H9 (cell line): ENCODE measurements at regions not wholly inside any gene's neighbourhood (a gene's known extent, or its start where the extent isn't known, plus 50 kb on each side); places are given as distances from the start of the nearest gene placed in this dataset.

ENCODE experiments used
- DNase-seq: peaks from one replicate; pipeline ENCODE4 v3.0.0-alpha.2; 2017
- H2AFZ ChIP-seq: one replicate; pipeline ENCODE4 v1.6.1; 2013; ENCODE audit warnings: mild to moderate bottlenecking, low read length, control low read depth, moderate library complexity
- H2AK5ac ChIP-seq: 2 replicates; pipeline ENCODE4 v1.6.1; 2013; ENCODE audit warnings: low read length, control low read depth, mixed read lengths; ENCODE audit not compliant: insufficient read length
- H2BK120ac ChIP-seq: one replicate; pipeline ENCODE4 v1.6.1; 2013; ENCODE audit warnings: low read depth, mild to moderate bottlenecking, low read length, control low read depth, inconsistent platforms; ENCODE audit not compliant: poor library complexity, severe bottlenecking
- H2BK12ac ChIP-seq: 2 replicates; pipeline ENCODE4 v1.6.1; 2013; ENCODE audit warnings: low read length, control low read depth, mixed read lengths, low read depth; ENCODE audit not compliant: insufficient read length
- H2BK15ac ChIP-seq: 2 replicates; pipeline ENCODE4 v1.6.1; 2013; ENCODE audit warnings: low read depth, low read length, control low read depth
- H2BK20ac ChIP-seq: one replicate; pipeline ENCODE4 v1.6.1; 2013; ENCODE audit warnings: low read depth, mild to moderate bottlenecking, low read length, control low read depth, inconsistent platforms; ENCODE audit not compliant: poor library complexity, severe bottlenecking
- H2BK5ac ChIP-seq: 2 replicates; pipeline ENCODE4 v1.6.1; 2013; ENCODE audit warnings: low read length, control low read depth, mixed read lengths; ENCODE audit not compliant: insufficient read length
- H3K14ac ChIP-seq: 2 replicates; pipeline ENCODE4 v1.6.1; 2013; ENCODE audit warnings: low read length, control low read depth; ENCODE audit not compliant: insufficient read depth
- H3K18ac ChIP-seq: 2 replicates; pipeline ENCODE4 v1.6.1; 2013; ENCODE audit warnings: low read depth, mild to moderate bottlenecking, mixed read lengths, low read length, control low read depth; ENCODE audit not compliant: insufficient read length
- H3K23ac ChIP-seq: 2 replicates; pipeline ENCODE4 v1.6.1; 2013; ENCODE audit warnings: low read length, control low read depth, mixed read lengths, low read depth; ENCODE audit not compliant: insufficient read length
- H3K23me2 ChIP-seq: 2 replicates; pipeline ENCODE4 v1.6.1; 2013; ENCODE audit warnings: low read depth, mild to moderate bottlenecking, mixed read lengths, low read length, control low read depth; ENCODE audit not compliant: insufficient read length, poor library complexity, severe bottlenecking
- H3K27ac ChIP-seq: 2 replicates; pipeline ENCODE4 v1.5.1; 2013; ENCODE audit warnings: low read length, control low read depth, mixed read lengths, low read depth; ENCODE audit not compliant: insufficient read length
- H3K27me3 ChIP-seq: 2 replicates; pipeline ENCODE4 v1.6.1; 2013; ENCODE audit warnings: low read length, control low read depth, inconsistent platforms; ENCODE audit not compliant: insufficient read depth
- H3K4ac ChIP-seq: 2 replicates; pipeline ENCODE4 v1.6.1; 2013; ENCODE audit warnings: low read depth, mild to moderate bottlenecking, control low read depth, inconsistent platforms, low read length, moderate library complexity
- H3K4me1 ChIP-seq: 2 replicates; pipeline ENCODE4 v1.6.1; 2013; ENCODE audit warnings: low read length, control low read depth, inconsistent platforms; ENCODE audit not compliant: insufficient read depth
- H3K4me2 ChIP-seq: 2 replicates; pipeline ENCODE4 v1.6.1; 2013; ENCODE audit warnings: low read length, control low read depth, mixed read lengths; ENCODE audit not compliant: insufficient read length, insufficient read depth
- H3K56ac ChIP-seq: 2 replicates; pipeline ENCODE4 v1.6.1; 2013; ENCODE audit warnings: low read depth, mild to moderate bottlenecking, mixed read lengths, low read length, control low read depth; ENCODE audit not compliant: insufficient read length
- H3K79me1 ChIP-seq: 2 replicates; pipeline ENCODE4 v1.6.1; 2013; ENCODE audit warnings: low read depth, mild to moderate bottlenecking, moderate library complexity, low read length, control low read depth, inconsistent platforms; ENCODE audit not compliant: insufficient read depth, poor library complexity, severe bottlenecking
- H3K79me2 ChIP-seq: 2 replicates; pipeline ENCODE4 v1.6.1; 2013; ENCODE audit warnings: low read length, control low read depth, inconsistent platforms; ENCODE audit not compliant: insufficient read depth
- H3K9ac ChIP-seq: 2 replicates; pipeline ENCODE4 v1.6.1; 2013; ENCODE audit warnings: low read length, control low read depth, mixed read lengths; ENCODE audit not compliant: insufficient read length; ENCODE audit errors: extremely low read depth
- H3K9me3 ChIP-seq: one replicate; pipeline ENCODE4 v1.6.1; 2013; ENCODE audit warnings: low read depth, low read length, inconsistent platforms; ENCODE audit not compliant: control insufficient read depth
- H3T11ph ChIP-seq: one replicate; pipeline ENCODE4 v1.6.1; 2013; ENCODE audit warnings: mild to moderate bottlenecking, low read length, control low read depth, inconsistent platforms
- H4K20me1 ChIP-seq: one replicate; pipeline ENCODE4 v1.6.1; 2013; ENCODE audit not compliant: control insufficient read depth, insufficient read length, insufficient read depth
- H4K5ac ChIP-seq: 2 replicates; pipeline ENCODE4 v1.6.1; 2013; ENCODE audit warnings: low read depth, mild to moderate bottlenecking, mixed read lengths, low read length, control low read depth; ENCODE audit not compliant: insufficient read length
- H4K8ac ChIP-seq: replicated peaks from 2 replicates; pipeline ENCODE4 v1.6.1; 2013; ENCODE audit warnings: low read length, control low read depth, mixed read lengths, low read depth; ENCODE audit not compliant: insufficient read length
- H4K91ac ChIP-seq: 2 replicates; pipeline ENCODE4 v1.6.1; 2013; ENCODE audit warnings: low read depth, mild to moderate bottlenecking, moderate library complexity, mixed read lengths, low read length, control low read depth; ENCODE audit not compliant: insufficient read length
- H3K27ac Mint-ChIP-seq, 3 experiments: 2 replicates in 2 of 3; 3 replicates in 1 of 3; pipeline ENCODE4 v1.8.0; 2020 to 2021; ENCODE audit warnings: mixed read lengths in 3 of 3, mild to moderate bottlenecking in 1 of 3, moderate library complexity in 1 of 3
- H3K27me3 Mint-ChIP-seq: 2 replicates; pipeline ENCODE4 v1.8.0; 2021; ENCODE audit warnings: low read depth, mild to moderate bottlenecking, moderate library complexity, mixed read lengths
- H3K36me3 Mint-ChIP-seq, 3 experiments: 2 replicates in 2 of 3; 3 replicates in 1 of 3; pipeline ENCODE4 v1.8.0; 2020 to 2021; ENCODE audit warnings: low read depth in 3 of 3, mixed read lengths in 3 of 3; ENCODE audit not compliant: insufficient read depth in 1 of 3
- H3K4me1 Mint-ChIP-seq, 2 experiments: 2 replicates each; pipeline ENCODE4 v1.8.0; 2020; ENCODE audit warnings: mixed read lengths in 2 of 2
- H3K4me3 Mint-ChIP-seq, 2 experiments: 2 replicates in 1 of 2; 3 replicates in 1 of 2; pipeline ENCODE4 v1.8.0; 2020 to 2021; ENCODE audit warnings: mild to moderate bottlenecking in 2 of 2, mixed read lengths in 2 of 2, moderate library complexity in 1 of 2
- H3K9me3 Mint-ChIP-seq, 2 experiments: 2 replicates in 1 of 2; 3 replicates in 1 of 2; pipeline ENCODE4 v1.8.0; 2020; ENCODE audit warnings: mild to moderate bottlenecking in 2 of 2, mixed read lengths in 2 of 2, moderate library complexity in 1 of 2
- WGBS: extraction: QIAGEN DNeasy Blood & Tissue Kit; methylation state at CpG from one replicate; pipeline ENCODE4 v1.1.7; 2013; ENCODE audit warnings: missing lambda C conversion rate, low lambda C conversion rate, mixed read lengths; ENCODE audit not compliant: insufficient read length; ENCODE audit errors: extremely low coverage; 5-methylcytosine and 5-hydroxymethylcytosine counted together
- TF ChIP-seq, protein P1 (sequence below): fragments of 200-600 bp; sonication (generic); conservative IDR thresholded peaks from 3 replicates; pipeline ENCODE4 v1.8.0; 2021; ENCODE audit warnings: antibody characterized with exemption, mild to moderate bottlenecking

DNA sequence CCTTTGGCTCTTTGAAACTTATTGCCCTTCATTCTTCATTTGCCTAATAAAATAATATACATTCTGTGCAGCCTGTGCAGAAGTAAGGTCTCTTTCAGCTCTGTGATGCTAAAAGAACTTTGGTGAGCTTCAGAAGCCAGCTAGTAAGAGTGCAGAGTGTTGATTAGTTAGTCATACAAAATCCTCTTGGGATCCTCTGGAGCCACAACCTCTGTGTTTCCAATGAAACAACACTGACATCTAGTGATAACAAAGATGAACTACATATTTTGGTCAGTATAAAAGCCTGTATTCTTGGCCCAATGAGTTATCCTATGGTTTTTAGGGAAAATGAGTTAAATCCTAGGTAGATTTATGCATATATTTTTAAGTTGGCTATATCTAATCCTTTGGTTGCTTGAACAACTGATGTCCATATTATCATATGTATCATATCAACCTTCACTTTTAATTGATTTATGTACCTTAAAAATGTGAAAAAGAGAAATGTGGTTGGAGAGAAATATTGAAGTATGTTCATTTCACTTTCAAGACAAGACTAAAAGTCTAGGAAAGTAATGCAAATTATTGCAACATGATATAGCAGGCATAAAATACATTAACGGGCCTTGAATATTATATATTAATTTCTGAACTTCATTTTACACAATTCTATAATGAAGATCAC, 158.4 kb downstream of the KLHL28 start:
- H3K9ac ChIP-seq: no peak overlapping the region

More for the DNA sequence above, 158.4 kb downstream of the KLHL28 start:
- peaks cover 4% of the 10 kb centered on the region in 2 experiments; a peak in 3 of 4 replicates for H3K4me1 Mint-ChIP-seq
- H3K27me3 ChIP-seq: no peaks in the 10 kb centered on the region
- no peak overlapping the region for H3K27ac Mint-ChIP-seq
- H3K14ac ChIP-seq: no peak overlapping the region
- H3T11ph ChIP-seq: no peak overlapping the region
- H2AK5ac ChIP-seq: no peak overlapping the region
- no peak overlapping the region for H2AFZ ChIP-seq
- H2BK5ac ChIP-seq: no peak overlapping the region
- no peak overlapping the region for H3K18ac ChIP-seq
- no peak overlapping the region for H3K4ac ChIP-seq
- H3K27me3 Mint-ChIP-seq: no peaks in the 10 kb centered on the region
- H3K36me3 Mint-ChIP-seq: peaks cover 0 to 4% (median 0%) of the 10 kb centered on the region in 3 experiments; a peak in 1 of 7 replicates
- H3K4me1 ChIP-seq: no peaks in the 10 kb centered on the region
- no peak overlapping the region for H3K4me2 ChIP-seq
- no peak overlapping the region for H2BK20ac ChIP-seq
- H3K79me2 ChIP-seq: no peaks in the 10 kb centered on the region
- H2BK120ac ChIP-seq: no peak overlapping the region
- H3K9me3 ChIP-seq: no peaks in the 10 kb centered on the region
- no peak for DNase-seq
- H3K27ac ChIP-seq: no peak overlapping the region
- H3K56ac ChIP-seq: no peak overlapping the region
- H4K5ac ChIP-seq: no peak overlapping the region
- H3K79me1 ChIP-seq: no peaks in the 10 kb centered on the region
- H2BK12ac ChIP-seq: no peak overlapping the region
- peaks cover 3 to 9% of the 10 kb centered on the region in 2 experiments; a peak in 4 of 5 replicates for H3K9me3 Mint-ChIP-seq
- no CpG with 5 or more reads among the region's 1 CpG for WGBS
- H3K4me3 Mint-ChIP-seq: no peak overlapping the region
- H4K8ac ChIP-seq: no peak overlapping the region
- H3K23ac ChIP-seq: no peak overlapping the region
- TF ChIP-seq, protein P1, sequence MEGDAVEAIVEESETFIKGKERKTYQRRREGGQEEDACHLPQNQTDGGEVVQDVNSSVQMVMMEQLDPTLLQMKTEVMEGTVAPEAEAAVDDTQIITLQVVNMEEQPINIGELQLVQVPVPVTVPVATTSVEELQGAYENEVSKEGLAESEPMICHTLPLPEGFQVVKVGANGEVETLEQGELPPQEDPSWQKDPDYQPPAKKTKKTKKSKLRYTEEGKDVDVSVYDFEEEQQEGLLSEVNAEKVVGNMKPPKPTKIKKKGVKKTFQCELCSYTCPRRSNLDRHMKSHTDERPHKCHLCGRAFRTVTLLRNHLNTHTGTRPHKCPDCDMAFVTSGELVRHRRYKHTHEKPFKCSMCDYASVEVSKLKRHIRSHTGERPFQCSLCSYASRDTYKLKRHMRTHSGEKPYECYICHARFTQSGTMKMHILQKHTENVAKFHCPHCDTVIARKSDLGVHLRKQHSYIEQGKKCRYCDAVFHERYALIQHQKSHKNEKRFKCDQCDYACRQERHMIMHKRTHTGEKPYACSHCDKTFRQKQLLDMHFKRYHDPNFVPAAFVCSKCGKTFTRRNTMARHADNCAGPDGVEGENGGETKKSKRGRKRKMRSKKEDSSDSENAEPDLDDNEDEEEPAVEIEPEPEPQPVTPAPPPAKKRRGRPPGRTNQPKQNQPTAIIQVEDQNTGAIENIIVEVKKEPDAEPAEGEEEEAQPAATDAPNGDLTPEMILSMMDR: peak; percentile 84
- H2BK15ac ChIP-seq: no peak overlapping the region
- no peak overlapping the region for H4K91ac ChIP-seq
- H4K20me1 ChIP-seq: no peaks in the 10 kb centered on the region
- no peaks in the 10 kb centered on the region for H3K23me2 ChIP-seq
